Gastroesophageal sphincter (tissue), 4 donors: ENCODE measurements at regions not wholly inside any gene's neighbourhood (a gene's known extent, or its start where the extent isn't known, plus 50 kb on each side); places are given as distances from the start of the nearest gene placed in this dataset.
"Not testable (repeated sequence)": the region's sequence is repeated elsewhere in the genome, so short reads cannot be mapped to it uniquely, and the experiment has no call there.

Experiments
- ATAC-seq: fragments of 150-250 bp; one replicate; pipeline ENCODE4 v1.9.1; 2016; ENCODE audit warnings: mild to moderate bottlenecking, moderate library complexity
- H3K27ac ChIP-seq, 4 donors: fragments of 200-600 bp; sonication (generic) in 3 of 4; 1 replicate in 3 of 4; 2 replicates in 1 of 4; pipeline ENCODE4 v1.5.1; 2016 to 2019
- H3K27me3 ChIP-seq: fragments of 200-600 bp; sonication (generic); one replicate; pipeline ENCODE4 v1.5.1; 2019
- H3K36me3 ChIP-seq, 2 donors: fragments of 200-600 bp; sonication (generic); one replicate each; pipeline ENCODE4 v1.5.1; 2019; ENCODE audit warnings: control low read depth in 1 of 2
- H3K4me1 ChIP-seq, 3 donors: fragments of 200-600 bp; sonication (generic); 1 replicate in 2 of 3; 2 replicates in 1 of 3; pipeline ENCODE4 v1.5.1; 2016 to 2019; ENCODE audit warnings: control low read depth in 2 of 3
- H3K4me3 ChIP-seq, 2 donors: fragments of 200-600 bp; sonication (generic); one replicate each; pipeline ENCODE4 v1.5.1; 2019; ENCODE audit warnings: mild to moderate bottlenecking in 1 of 2, moderate library complexity in 1 of 2
- H3K9me3 ChIP-seq, 3 donors: fragments of 200-600 bp; sonication (generic); one replicate each; pipeline ENCODE4 v1.5.1; 2017 to 2019; ENCODE audit warnings: control low read depth in 2 of 3
- EP300 ChIP-seq: sonication (generic); formaldehyde crosslinking; IDR thresholded peaks from one replicate; pipeline ENCODE4 v1.6.1; 2017; ENCODE audit warnings: antibody characterized with exemption, mild to moderate bottlenecking
- POLR2A ChIP-seq, 2 donors: fragments of 450-650 bp; IDR thresholded peaks; one replicate each; pipeline ENCODE4 v1.6.1; 2017; ENCODE audit warnings: antibody characterized with exemption in 2 of 2, mild to moderate bottlenecking in 2 of 2, moderate library complexity in 1 of 2
- POLR2AphosphoS5 ChIP-seq: sonication (generic); formaldehyde crosslinking; IDR thresholded peaks from one replicate; pipeline ENCODE4 v1.6.1; 2017; ENCODE audit warnings: antibody characterized with exemption
- WGBS, 2 donors: methylation state at CpG; one replicate each; pipeline ENCODE4 v1.1.5; 2018; ENCODE audit warnings: low coverage in 1 of 2; 5-methylcytosine and 5-hydroxymethylcytosine counted together
- TF ChIP-seq, protein P1 (sequence below), 4 experiments: fragments of 200-600 bp in 2 of 4; fragments of 450-650 bp in 2 of 4; sonication (generic) in 1 of 4; IDR thresholded peaks; one replicate each; pipeline ENCODE4 v1.5.1; 2017 to 2019; ENCODE audit warnings: antibody characterized with exemption in 4 of 4, mild to moderate bottlenecking in 2 of 4, moderate library complexity in 2 of 4

DNA sequence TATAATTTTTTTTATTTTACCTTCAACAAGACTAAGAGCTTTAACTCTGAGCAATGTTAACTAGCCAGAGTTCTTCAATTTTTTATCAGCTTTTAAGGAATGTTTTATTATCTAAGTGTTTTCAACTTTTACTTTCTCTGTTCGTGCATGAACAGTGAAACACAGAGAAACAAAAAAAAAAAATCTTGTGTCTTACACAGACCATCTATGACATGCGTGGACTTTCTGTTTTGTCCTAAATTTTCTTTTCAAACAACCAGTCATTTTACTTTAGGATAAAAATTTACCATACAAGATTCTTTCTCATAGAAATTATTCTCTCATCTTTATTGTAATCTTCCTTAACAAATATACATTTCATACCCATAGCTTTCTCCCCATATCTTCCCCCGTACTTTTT, 731.9 kb upstream of the PCDH10 start:
- no peak for ATAC-seq
- Histone ChIP-seq H3K4me1 (no peaks in the 10 kb centered on the region), H3K4me3 (no peak overlapping the region), H3K27me3 (no peaks in the 10 kb centered on the region), H3K27ac (no peak overlapping the region), H3K36me3 (no peaks in the 10 kb centered on the region), H3K9me3 (peaks cover 0 to 3% (median 0%) of the 10 kb centered on the region in 3 donors)
- TF ChIP-seq, protein P1, sequence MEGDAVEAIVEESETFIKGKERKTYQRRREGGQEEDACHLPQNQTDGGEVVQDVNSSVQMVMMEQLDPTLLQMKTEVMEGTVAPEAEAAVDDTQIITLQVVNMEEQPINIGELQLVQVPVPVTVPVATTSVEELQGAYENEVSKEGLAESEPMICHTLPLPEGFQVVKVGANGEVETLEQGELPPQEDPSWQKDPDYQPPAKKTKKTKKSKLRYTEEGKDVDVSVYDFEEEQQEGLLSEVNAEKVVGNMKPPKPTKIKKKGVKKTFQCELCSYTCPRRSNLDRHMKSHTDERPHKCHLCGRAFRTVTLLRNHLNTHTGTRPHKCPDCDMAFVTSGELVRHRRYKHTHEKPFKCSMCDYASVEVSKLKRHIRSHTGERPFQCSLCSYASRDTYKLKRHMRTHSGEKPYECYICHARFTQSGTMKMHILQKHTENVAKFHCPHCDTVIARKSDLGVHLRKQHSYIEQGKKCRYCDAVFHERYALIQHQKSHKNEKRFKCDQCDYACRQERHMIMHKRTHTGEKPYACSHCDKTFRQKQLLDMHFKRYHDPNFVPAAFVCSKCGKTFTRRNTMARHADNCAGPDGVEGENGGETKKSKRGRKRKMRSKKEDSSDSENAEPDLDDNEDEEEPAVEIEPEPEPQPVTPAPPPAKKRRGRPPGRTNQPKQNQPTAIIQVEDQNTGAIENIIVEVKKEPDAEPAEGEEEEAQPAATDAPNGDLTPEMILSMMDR (IDR thresholded peaks at IDR 0.05): no peak
- TF ChIP-seq EP300: no peak
- no peak for TF ChIP-seq POLR2A (IDR thresholded peaks at IDR 0.05)
- no peak for TF ChIP-seq POLR2AphosphoS5
- WGBS, 2 donors: 57 to 93% methylated on average over 3 of the region's 3 CpGs

DNA sequence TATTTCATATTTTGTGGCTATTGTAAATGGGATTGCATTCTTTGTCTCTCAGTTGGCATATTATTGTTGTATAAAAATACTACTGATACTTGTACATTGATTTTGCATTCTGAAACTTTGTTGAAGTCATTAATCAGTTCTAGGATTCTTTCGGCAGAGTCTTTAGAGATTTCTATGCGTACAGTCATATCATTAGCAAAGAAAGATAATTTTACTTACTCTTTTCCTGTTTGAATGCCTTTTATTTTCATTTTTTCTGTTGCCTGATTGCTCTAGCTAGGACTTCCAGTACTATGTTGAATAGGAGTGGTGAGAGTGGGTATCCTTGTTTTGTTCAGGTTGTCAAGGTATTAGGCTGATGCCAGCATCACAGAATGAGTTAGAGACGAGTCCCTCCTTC, 722.0 kb upstream of the PCDH10 start:
- WGBS, 2 donors: 60 to 76% methylated on average over 3 of the region's 3 CpGs
- no peaks in the 10 kb centered on the region for H3K27me3 ChIP-seq

DNA sequence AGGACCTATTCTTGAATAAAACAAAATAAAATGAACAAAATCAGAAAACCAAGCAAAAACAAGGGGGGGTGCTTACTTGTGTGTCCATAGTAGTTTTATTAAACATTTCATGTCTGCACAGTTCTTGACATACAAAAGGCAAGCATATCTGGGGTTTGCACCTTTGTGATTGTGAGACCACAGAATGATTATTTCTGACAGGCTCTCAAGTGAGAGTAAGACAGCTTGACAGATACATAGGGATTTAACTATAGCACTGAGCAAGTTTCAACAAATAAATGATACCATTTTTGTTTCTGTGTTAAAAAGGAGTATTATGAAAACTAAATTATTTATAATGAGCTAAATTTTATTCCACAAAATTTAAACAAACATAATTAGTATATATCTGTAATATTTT, 712.0 kb upstream of the PCDH10 start:
- TF ChIP-seq POLR2AphosphoS5 (no peak), EP300 (no peak), POLR2A (IDR thresholded peaks at IDR 0.05) (no peak)
- TF ChIP-seq, protein P1 (IDR thresholded peaks at IDR 0.05): no peak
- ATAC-seq: no peak
- Histone ChIP-seq H3K36me3 (no peaks in the 10 kb centered on the region), H3K27ac (no peak overlapping the region), H3K4me3 (no peak overlapping the region), H3K9me3 (no peaks in the 10 kb centered on the region), H3K27me3 (no peaks in the 10 kb centered on the region), H3K4me1 (no peaks in the 10 kb centered on the region)

More for the DNA sequence above, 722.0 kb upstream of the PCDH10 start:
- TF ChIP-seq, protein P1 (IDR thresholded peaks at IDR 0.05): no peak
- TF ChIP-seq POLR2AphosphoS5 (no peak), POLR2A (IDR thresholded peaks at IDR 0.05) (no peak), EP300 (no peak)
- H3K4me1 ChIP-seq: no peaks in the 10 kb centered on the region
- no peaks in the 10 kb centered on the region for H3K9me3 ChIP-seq
- H3K27ac ChIP-seq: no peak overlapping the region
- no peak for ATAC-seq
- H3K36me3 ChIP-seq: no peaks in the 10 kb centered on the region
- H3K4me3 ChIP-seq: no peak overlapping the region

DNA sequence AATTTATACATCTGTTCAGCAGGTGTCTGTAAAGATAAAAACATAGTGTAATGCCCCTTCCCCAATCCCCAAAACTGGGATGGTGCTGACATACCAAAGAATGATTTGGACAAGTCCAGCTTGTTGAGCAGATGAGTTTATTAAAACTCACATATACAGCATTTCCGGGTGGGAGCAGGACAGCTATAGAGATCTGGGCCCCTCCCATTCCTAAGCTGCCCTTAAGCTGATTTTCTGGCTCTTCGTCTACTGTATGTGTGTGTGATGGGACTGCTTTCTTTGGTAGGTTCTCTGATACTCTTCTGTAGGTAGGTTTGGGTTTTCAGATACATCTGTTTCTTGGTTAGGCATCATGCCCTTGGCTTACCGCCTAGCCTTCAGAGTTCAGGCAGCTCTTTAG, 703.7 kb upstream of the PCDH10 start:
- Histone ChIP-seq H3K4me3 (no peak overlapping the region), H3K9me3 (peaks cover 0 to 23% (median 0%) of the 10 kb centered on the region in 3 donors), H3K4me1 (no peaks in the 10 kb centered on the region), H3K36me3 (no peaks in the 10 kb centered on the region), H3K27ac (no peak overlapping the region), H3K27me3 (no peaks in the 10 kb centered on the region)
- TF ChIP-seq POLR2A (IDR thresholded peaks at IDR 0.05) (no peak), POLR2AphosphoS5 (no peak), EP300 (no peak)
- TF ChIP-seq, protein P1 (IDR thresholded peaks at IDR 0.05): no peak
- ATAC-seq: no peak
- 67 to 93% methylated on average over 1 to 3 of the region's 3 CpGs for WGBS, 2 donors

DNA sequence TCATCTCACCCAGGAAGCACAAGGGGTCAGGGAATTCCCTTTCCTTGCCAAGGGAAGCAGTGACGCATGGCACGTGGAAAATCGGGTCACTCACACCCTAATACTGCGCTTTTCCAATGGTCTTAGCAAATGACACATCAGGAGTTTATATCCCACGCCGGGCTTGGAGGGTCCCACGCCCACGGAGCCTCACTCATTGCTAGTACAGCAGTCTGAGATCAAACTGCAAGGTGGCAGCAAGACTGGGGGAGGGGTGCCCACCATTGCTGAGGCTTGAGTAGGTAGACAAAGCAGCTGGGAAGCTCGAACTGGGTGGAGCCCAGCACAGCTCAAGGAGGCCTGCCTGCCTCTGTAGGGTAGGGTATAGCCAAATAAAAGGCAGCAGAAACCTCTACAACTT, 691.1 kb upstream of the PCDH10 start:
- ATAC-seq, H3K27ac ChIP-seq, H3K4me1 ChIP-seq: not testable (repeated sequence)

DNA sequence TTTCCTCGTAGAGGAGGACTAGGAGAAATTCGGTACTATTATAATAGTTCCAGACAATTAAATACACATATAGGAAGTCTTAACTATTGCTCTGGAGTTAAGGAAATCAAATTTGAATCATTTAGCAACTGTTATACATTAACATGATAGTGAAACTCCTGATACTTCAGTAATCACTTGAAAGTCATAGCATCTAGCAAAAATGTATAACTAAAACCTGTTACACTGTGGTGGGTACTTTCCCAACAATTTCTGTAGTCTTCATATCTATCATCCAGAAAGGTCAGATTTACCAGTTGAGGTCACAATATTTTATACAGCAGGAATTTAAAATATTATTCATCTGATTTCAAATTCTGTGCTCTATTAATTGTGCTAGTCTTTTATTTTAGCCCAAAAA, 669.6 kb upstream of the PCDH10 start:
- 60 to 67% methylated on average over 2 of the region's 2 CpGs for WGBS, 2 donors
- H3K9me3 ChIP-seq: no peaks in the 10 kb centered on the region
- no peak for ATAC-seq
- TF ChIP-seq EP300 (no peak), POLR2AphosphoS5 (no peak), POLR2A (IDR thresholded peaks at IDR 0.05) (no peak)
- TF ChIP-seq, protein P1 (IDR thresholded peaks at IDR 0.05): no peak
- H3K36me3 ChIP-seq: no peaks in the 10 kb centered on the region
- H3K27ac ChIP-seq: no peak overlapping the region
- no peaks in the 10 kb centered on the region for H3K4me1 ChIP-seq
- no peaks in the 10 kb centered on the region for H3K27me3 ChIP-seq
- H3K4me3 ChIP-seq: no peak overlapping the region

More for the DNA sequence above, 691.1 kb upstream of the PCDH10 start:
- not testable (repeated sequence) for H3K4me3 ChIP-seq, H3K36me3 ChIP-seq, H3K27me3 ChIP-seq, H3K9me3 ChIP-seq
- 89% methylated on average over 5 of the region's 9 CpGs; no CpG with 5 or more reads in 1 of the 2 donors for WGBS, 2 donors
